Large intestine (tissue), 3 donors: ENCODE measurements at regions not wholly inside any gene's neighbourhood (a gene's known extent, or its start where the extent isn't known, plus 50 kb on each side); places are given as distances from the start of the nearest gene placed in this dataset.

Experiments
- DNase-seq, 2 donors: peaks; one replicate each; pipeline versions ENCODE4 v3.0.0 to v3.0.0-alpha.2; 2013
- H3K27ac ChIP-seq: one replicate; pipeline ENCODE4 v1.5.1; 2013; ENCODE audit warnings: low read length
- H3K27me3 ChIP-seq: 2 replicates; pipeline ENCODE4 v1.6.1; 2013; ENCODE audit warnings: low read length; ENCODE audit not compliant: control insufficient read depth, insufficient read depth
- H3K36me3 ChIP-seq: 2 replicates; pipeline ENCODE4 v1.6.1; 2013; ENCODE audit warnings: low read length; ENCODE audit not compliant: control insufficient read depth, insufficient read depth
- H3K4me1 ChIP-seq: one replicate; pipeline ENCODE4 v1.6.1; 2013; ENCODE audit warnings: low read length; ENCODE audit not compliant: control insufficient read depth, insufficient read depth
- H3K4me3 ChIP-seq: one replicate; pipeline ENCODE4 v1.5.1; 2013; ENCODE audit warnings: low read length
- H3K9me3 ChIP-seq: one replicate; pipeline ENCODE4 v1.6.1; 2013; ENCODE audit warnings: mild to moderate bottlenecking, low read depth, low read length, moderate library complexity; ENCODE audit not compliant: control insufficient read depth
- WGBS: methylation state at CpG from one replicate; pipeline ENCODE4 v1.1.5; 2013; ENCODE audit warnings: low lambda C conversion rate; ENCODE audit not compliant: insufficient coverage; 5-methylcytosine and 5-hydroxymethylcytosine counted together

DNA sequence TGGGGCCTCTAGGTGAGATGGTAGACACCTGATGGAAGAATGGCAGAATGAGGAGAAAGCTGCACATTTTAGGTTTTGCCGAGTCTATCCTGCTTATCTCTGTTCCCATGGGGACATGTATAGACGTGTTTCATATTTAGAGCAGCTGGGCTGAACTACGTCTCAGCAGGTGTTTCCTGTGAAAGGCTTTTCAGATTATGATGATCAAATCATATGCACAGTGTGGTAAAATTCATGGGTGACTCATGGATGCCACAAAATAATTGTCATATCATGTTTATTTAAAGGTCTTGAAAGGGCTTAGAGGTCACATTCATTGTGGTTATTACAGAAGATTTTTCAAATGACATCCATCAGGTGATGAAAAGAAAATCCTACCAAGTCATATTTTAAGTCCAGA lies 90.5 kb downstream of the ICOS start:
- Histone ChIP-seq H3K9me3 (no peaks in the 10 kb centered on the region), H3K4me3 (no peak overlapping the region), H3K27ac (no peak overlapping the region), H3K36me3 (no peaks in the 10 kb centered on the region), H3K27me3 (no peaks in the 10 kb centered on the region), H3K4me1 (no peaks in the 10 kb centered on the region)
- no peak for DNase-seq
- no CpG with 5 or more reads among the region's 3 CpGs for WGBS

- H3K9me3 ChIP-seq = no peaks in the 10 kb centered on the region
- no peak for DNase-seq
- H3K27me3 ChIP-seq = no peaks in the 10 kb centered on the region
- H3K27ac ChIP-seq = no peak overlapping the region
- WGBS = 73% methylated on average over 2 of the region's 2 CpGs
- no peaks in the 10 kb centered on the region for H3K36me3 ChIP-seq
- H3K4me1 ChIP-seq = no peaks in the 10 kb centered on the region
- no peak overlapping the region for H3K4me3 ChIP-seq
Observed at GRCh38 chr2:204030322-204030721, 93.8 kb downstream of the ICOS start.

- no peak overlapping the region for H3K27ac ChIP-seq
- H3K9me3 ChIP-seq = no peaks in the 10 kb centered on the region
- WGBS = 18% methylated on average over 2 of the region's 4 CpGs
- H3K36me3 ChIP-seq = no peaks in the 10 kb centered on the region
- peak in 1 of 2 donors; percentile 31 for DNase-seq
- no peak overlapping the region for H3K4me3 ChIP-seq
- no peaks in the 10 kb centered on the region for H3K4me1 ChIP-seq
- H3K27me3 ChIP-seq = no peaks in the 10 kb centered on the region
Observed at GRCh38 chr2:204031056-204031455, 94.5 kb downstream of the ICOS start.

DNA sequence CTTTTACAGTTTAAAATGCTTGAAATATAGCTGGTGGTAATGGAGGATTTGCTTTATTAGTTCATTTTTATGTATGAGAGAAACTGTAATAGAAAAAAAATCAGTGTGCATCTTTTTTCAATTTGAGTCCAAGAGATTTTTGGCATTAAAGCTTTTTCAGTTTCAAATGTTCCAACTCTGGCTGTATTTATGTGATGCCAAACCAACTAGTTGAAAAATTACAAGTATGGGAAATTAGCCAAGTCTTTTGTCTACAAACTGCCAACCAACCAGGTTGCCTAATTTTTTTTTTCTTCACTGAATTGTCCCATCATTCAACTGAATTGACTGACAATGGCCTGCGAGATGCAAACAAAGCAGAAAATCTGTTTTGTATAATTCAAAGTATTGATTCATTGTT lies 95.7 kb downstream of the ICOS start:
- Histone ChIP-seq H3K36me3 (no peaks in the 10 kb centered on the region), H3K27ac (no peak overlapping the region), H3K4me3 (no peak overlapping the region), H3K27me3 (no peaks in the 10 kb centered on the region), H3K4me1 (no peaks in the 10 kb centered on the region), H3K9me3 (no peaks in the 10 kb centered on the region)
- no peak for DNase-seq
- no CpG with 5 or more reads among the region's 1 CpG for WGBS

- Histone ChIP-seq H3K9me3 (no peaks in the 10 kb centered on the region), H3K4me3 (no peak overlapping the region), H3K4me1 (no peaks in the 10 kb centered on the region), H3K27ac (no peak overlapping the region), H3K36me3 (no peaks in the 10 kb centered on the region), H3K27me3 (peaks cover 3% of the 10 kb centered on the region)
- DNase-seq = no peak
- WGBS = 100% methylated on average over 3 of the region's 8 CpGs
Observed at GRCh38 chr2:204033611-204034495, 97.3 kb downstream of the ICOS start.

GRCh38 chr2:204036706-204037105 lies 100.1 kb downstream of the ICOS start:
- no peak overlapping the region for H3K27ac ChIP-seq
- H3K4me1 ChIP-seq = no peaks in the 10 kb centered on the region
- H3K9me3 ChIP-seq = no peaks in the 10 kb centered on the region
- whole genome bisulfite sequencing = 87% methylated on average over 3 of the region's 4 CpGs
- H3K27me3 ChIP-seq = peaks cover 4% of the 10 kb centered on the region
- H3K36me3 ChIP-seq = no peaks in the 10 kb centered on the region
- no peak for DNase-seq
- no peak overlapping the region for H3K4me3 ChIP-seq

DNA sequence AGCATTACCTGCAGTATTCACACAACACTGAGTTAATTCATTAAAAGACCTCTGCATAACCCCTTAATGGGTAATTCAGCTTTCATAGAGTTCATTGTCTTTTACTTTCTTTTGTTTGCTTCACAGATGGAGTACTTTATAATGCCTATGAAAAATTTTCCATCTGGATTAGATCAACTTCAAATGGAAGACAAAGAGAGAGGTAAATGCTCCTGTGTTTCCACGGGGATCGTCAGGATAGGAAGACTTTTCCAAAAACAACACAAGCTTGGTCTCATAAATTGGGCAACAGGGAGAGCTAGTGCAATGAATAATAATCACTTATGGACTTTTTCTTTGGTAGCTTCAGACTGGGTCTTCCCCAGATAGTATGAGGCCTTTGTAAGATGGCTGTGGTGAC lies 100.7 kb downstream of the ICOS start:
- Histone ChIP-seq H3K9me3 (no peaks in the 10 kb centered on the region), H3K4me1 (no peaks in the 10 kb centered on the region), H3K4me3 (no peak overlapping the region), H3K27ac (no peak overlapping the region), H3K36me3 (no peaks in the 10 kb centered on the region), H3K27me3 (peaks cover 4% of the 10 kb centered on the region)
- 90% methylated on average over 2 of the region's 2 CpGs for WGBS
- DNase-seq = no peak

DNA sequence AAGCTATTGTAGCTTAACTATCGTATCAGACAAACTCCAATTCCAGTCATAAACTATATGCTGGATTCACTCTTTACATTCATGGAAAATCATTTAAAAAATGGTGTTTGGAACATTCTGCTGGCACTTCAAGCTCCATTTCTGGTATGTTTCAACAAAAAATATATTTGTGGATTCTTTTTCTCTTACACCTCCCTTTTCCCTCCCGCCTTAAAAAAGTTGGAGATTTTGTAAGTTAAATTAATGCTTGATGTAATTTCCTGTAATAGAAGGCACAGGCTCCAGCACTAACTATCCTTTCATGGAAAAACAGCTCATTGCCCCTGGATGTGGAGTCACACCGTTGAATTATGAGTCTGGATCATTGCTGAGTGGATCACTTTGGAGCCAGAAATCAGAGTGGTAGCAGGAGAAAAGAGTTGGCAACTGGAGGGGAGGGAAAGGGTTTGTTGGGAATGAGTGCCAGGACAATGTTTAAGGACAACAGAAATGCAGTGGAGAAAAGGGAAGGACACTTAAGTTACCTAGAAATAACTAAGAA lies 102.8 kb downstream of the ICOS start:
- Histone ChIP-seq H3K27me3 (peaks cover 4% of the 10 kb centered on the region), H3K4me1 (no peaks in the 10 kb centered on the region), H3K27ac (no peak overlapping the region), H3K36me3 (no peaks in the 10 kb centered on the region), H3K9me3 (no peaks in the 10 kb centered on the region), H3K4me3 (no peak overlapping the region)
- no CpG with 5 or more reads among the region's 3 CpGs for WGBS
- no peak for DNase-seq

GRCh38 chr2:204040016-204040415 lies 103.5 kb downstream of the ICOS start:
- no peak overlapping the region for H3K4me3 ChIP-seq
- no peaks in the 10 kb centered on the region for H3K4me1 ChIP-seq
- no peaks in the 10 kb centered on the region for H3K36me3 ChIP-seq
- peaks cover 4% of the 10 kb centered on the region for H3K27me3 ChIP-seq
- H3K27ac ChIP-seq = no peak overlapping the region
- WGBS = no CpG with 5 or more reads among the region's 3 CpGs
- no peak for DNase-seq
- no peaks in the 10 kb centered on the region for H3K9me3 ChIP-seq

GRCh38 chr2:204042401-204042800 lies 105.8 kb downstream of the ICOS start:
- Histone ChIP-seq H3K36me3 (no peaks in the 10 kb centered on the region), H3K4me3 (no peak overlapping the region), H3K27me3 (peaks cover 10% of the 10 kb centered on the region), H3K9me3 (no peaks in the 10 kb centered on the region), H3K4me1 (no peaks in the 10 kb centered on the region), H3K27ac (no peak overlapping the region)
- WGBS = 100% methylated on average over 1 of the region's 1 CpG
- DNase-seq = no peak

DNA sequence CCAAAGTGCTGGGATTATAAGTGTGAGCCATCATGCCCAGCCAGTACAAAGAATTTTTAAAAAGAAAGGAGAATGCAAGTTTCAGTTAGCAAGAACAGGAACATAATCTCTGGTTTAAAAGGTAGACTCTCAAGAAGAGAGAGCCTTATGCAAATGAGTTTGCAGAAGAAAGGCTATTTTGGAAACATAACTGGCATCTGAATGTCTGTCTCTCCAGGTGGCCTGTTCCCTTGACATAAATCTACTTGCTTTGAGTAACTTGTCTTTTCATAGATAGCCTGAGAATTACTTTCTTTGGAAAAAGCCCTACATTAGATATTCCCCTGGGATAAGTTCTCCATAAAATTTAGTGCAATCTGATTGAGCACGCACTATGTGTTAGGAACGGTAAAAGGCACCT lies 109.6 kb downstream of the ICOS start:
- Histone ChIP-seq H3K4me3 (no peak overlapping the region), H3K27me3 (peaks cover 6% of the 10 kb centered on the region), H3K4me1 (no peaks in the 10 kb centered on the region), H3K27ac (no peak overlapping the region), H3K9me3 (no peaks in the 10 kb centered on the region), H3K36me3 (no peaks in the 10 kb centered on the region)
- DNase-seq = no peak
- WGBS = 86% methylated on average over 2 of the region's 2 CpGs
